Kidney capillary endothelial cell (primary cell): ENCODE measurements at regions not wholly inside any gene's neighbourhood (a gene's known extent, or its start where the extent isn't known, plus 50 kb on each side); places are given as distances from the start of the nearest gene placed in this dataset.

Experiments used
- DNase-seq: peaks from one replicate; pipeline ENCODE4 v3.0.0-alpha.2; 2018; ENCODE audit warnings: low spot score

- DNase-seq = no peak
These were observed 391.2 kb downstream of the BCAT1 start for GRCh38 chr12:24557738-24558137.

DNA sequence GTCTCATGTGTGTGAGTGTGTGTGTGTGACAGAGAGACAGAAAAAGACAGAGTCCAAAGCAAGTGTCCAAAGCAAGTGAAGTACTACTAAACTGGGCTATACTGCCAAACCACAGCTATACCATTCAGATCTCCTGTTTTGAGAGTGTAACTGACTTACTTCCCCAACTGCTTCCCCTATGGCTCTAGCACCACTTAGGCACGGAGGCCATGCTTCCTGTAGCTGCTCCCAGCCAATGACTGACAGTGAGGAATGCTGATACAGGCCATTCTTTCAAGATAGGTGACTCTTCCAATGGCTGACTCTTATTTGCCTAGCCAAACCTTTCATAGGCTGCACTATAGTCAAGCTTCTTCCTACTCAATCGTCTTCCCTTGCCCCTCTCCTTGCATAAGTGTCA, 393.2 kb downstream of the BCAT1 start:
- no peak for DNase-seq

DNA sequence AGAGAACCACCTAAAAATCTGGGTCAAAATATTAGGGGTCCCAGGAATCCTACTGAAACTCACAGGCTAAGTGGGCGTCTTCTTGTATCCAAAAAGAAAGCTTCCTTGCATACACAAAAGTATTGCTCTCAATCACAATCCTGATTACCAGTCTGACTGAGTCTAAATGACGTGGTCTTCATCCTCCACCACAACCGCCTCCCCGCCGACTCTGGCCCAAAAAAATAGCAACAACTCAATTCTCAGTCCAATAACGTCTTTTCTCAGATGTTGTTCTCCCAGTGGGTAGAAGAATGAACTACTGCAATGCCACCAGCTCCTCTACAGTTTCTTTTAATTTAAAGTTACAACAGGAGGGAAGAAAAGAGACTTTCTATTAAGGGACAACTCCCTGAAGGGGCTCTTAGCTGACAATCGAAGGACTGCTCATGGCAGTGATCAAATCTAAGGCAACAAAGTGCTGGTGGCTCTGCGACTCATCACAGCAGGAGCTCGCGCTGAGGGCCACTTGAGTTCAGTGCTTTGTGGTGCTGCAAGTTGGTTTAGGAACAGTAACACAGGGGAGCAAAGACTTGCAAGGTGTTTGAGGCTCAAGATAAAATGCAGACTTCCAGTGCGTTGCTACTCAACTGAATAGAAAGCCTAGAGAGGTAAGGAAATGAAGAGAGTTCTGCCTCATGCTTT, 394.1 kb downstream of the BCAT1 start:
- DNase-seq = no peak

GRCh38 chr12:24553259-24553658, 395.6 kb downstream of the BCAT1 start:
- DNase-seq = no peak

- no peak for DNase-seq
These were observed 397.6 kb downstream of the BCAT1 start for GRCh38 chr12:24551163-24551786.

DNA sequence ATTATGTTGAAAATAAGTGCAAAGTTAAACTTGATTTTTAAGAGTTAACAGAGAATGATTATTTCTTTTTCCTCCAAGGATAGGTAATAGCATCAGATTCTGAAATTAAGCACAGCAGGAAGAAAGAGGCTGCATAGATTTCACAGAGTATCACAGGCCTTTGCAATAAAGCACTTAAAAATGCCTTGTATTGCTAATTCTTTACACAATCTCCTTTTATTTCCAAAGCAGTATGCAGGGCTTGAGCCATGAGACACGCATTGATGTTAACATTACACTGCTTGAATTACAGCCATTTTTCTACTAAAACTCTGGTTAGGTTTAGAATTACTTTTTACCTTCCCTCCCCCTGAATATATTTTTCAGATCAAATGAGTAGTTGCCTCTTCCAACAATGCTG, 398.3 kb downstream of the BCAT1 start:
- DNase-seq = no peak

DNA sequence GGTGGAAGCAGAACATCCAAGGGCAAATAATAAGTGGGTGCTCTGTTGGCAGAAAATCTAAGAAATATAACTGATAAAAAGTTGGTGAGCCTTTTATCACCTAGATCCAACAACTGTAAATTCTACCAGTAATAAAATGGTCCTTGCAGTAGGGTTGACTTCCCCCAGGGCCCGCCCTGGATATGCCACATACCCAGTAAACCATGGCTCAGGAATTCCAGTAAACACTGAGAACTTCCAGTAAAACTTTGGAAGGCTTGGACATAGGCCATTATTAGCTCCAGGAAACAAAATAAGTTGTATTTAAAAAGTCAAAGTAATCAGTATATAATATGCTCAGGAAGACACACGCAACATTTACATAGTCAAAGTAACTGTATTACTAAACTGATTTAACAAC, 402.2 kb downstream of the BCAT1 start:
- no peak for DNase-seq

GRCh38 chr12:24546084-24546483, 402.8 kb downstream of the BCAT1 start:
- no peak for DNase-seq

DNA sequence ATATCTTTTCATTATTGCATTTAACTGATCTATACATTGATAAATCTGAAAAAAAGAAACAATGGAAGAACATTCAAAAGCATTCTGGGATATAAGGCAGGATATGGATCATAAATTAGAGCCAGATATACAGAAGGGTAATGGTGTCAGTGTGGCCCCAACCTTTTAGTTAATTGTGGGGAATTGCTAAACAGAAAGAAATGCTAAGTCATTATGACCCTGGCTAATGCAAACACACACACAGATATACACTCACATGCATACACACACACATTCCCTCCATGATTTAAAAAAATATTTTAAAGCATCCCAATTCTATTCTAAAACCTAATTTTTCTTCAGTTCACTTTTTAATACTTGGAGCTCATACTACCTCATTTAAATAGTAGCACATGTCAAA, 404.5 kb downstream of the BCAT1 start:
- no peak for DNase-seq

- no peak for DNase-seq
These were observed 407.6 kb downstream of the BCAT1 start for GRCh38 chr12:24541193-24541871.

GRCh38 chr12:24539646-24540045, 409.3 kb downstream of the BCAT1 start:
- DNase-seq = no peak

- no peak for DNase-seq
These were observed 411.6 kb downstream of the BCAT1 start for GRCh38 chr12:24537083-24537860.

DNA sequence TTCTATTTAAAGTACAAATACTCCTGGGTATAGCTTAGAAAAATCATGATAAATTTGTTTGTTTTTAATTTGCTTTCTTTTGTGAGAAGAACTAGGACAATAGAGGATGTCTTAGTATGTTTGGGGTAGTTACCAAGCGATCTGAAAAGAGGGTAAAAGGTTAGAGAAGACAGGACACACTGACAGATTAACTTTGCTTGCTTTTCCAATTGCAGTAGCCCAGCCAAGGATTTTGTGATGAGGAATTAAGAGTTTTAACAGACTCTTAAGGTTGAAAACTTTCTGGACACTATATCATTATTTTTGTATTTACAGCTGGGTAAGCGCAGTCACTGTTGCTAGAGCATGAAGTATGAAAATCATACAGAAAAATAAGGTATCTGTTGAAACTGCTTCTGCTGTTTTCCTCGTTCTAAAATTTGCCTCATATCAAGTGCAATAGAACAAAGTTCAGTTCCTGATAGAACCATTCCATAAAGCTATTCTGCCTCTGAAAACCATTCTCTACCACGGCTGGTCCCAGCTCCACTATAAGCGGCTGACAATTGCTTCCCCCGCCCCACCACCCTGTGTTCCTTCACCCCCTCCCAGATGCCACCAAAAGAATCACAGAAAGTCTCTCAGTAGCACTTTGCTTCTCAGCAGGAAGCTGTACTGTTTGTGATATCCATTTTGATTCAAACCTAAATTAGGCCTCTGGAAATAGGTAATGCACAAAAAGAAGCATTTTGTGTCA, 413.4 kb downstream of the BCAT1 start:
- DNase-seq = no peak

- no peak for DNase-seq
These were observed 414.3 kb downstream of the BCAT1 start for GRCh38 chr12:24534622-24535021.

DNA sequence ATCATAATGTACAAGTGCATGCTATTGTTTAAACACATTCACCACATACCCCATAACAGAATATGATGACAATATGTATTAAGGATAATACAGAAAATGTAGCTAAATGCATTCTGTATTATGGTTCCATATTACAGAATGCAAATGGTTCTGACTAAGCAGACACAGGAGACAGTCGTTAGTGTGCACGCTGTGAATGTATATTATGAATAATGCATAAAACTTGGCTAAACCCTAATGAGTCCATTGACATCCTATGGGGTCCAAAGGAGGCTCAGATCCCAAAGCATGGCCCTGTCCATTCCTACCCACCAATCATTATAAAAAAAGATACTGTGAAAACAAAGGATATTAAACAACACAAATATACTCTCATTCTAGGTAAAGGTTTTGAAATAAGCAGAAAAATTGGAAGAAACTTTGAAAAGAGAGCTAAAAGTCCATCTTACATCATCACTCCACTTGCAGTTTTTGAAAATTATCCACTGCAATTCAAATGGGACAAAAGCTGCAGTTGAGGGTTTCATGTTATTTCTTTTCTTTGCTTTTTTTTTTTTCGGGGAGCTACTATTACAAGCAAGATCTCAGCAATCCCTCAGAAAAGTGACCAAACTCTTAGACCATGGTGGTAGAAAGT, 415.1 kb downstream of the BCAT1 start:
- no peak for DNase-seq

- DNase-seq = no peak
These were observed 418.2 kb downstream of the BCAT1 start for GRCh38 chr12:24530689-24531088.

DNA sequence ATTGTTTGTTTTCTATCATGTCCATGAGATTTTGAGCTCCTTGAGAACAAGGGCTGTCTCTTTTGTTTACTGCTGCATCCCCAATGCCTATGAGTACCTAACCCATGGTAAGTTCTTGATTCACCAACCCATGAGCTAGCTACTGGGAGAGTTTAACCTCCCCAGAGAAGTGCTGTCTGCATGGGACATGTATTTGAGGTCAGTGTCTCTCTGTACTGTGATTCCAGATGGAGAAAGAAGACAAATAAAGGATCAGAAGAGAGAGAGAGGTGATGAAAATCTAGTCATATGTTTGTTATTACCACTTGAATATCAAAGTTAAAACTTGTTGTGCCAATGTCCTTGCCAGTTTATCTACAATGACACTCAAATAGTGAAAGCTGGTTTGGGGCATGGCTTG, 421.8 kb downstream of the BCAT1 start:
- DNase-seq = no peak

GRCh38 chr12:24522736-24523135, 426.2 kb downstream of the BCAT1 start:
- DNase-seq = no peak

GRCh38 chr12:24519759-24520158, 429.1 kb downstream of the BCAT1 start:
- DNase-seq = no peak

DNA sequence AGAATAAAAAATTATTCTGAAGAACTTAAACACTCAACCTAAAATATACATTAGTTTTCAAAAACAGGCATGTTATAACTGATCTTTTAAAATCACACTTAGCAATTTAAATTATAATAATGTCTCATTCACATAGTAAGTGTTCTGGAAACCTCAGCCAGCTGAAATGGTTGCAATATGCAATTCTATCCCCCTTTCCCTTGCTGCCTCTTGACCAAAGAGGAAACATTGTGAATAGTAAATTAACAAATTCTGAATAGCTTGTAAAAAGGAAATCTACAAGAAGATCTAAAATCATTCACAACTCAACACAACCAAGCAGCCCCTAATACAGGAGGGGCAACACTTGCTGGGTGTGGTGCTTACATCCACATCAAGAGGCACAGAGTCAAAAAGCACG, 431.9 kb downstream of the BCAT1 start:
- no peak for DNase-seq

- DNase-seq = no peak
These were observed 438.2 kb downstream of the BCAT1 start for GRCh38 chr12:24510581-24511125.
